ENCODE measurements at regions not wholly inside any gene's neighbourhood (a gene's known extent, or its start where the extent isn't known, plus 50 kb on each side); places are given as distances from the start of the nearest gene placed in this dataset.

- DNase-seq (ENCODE audit: low spot score), result no peak
- no peak for TF ChIP-seq CTCF (IDR thresholded peaks at IDR 0.05; ENCODE audit: poor library complexity, severe bottlenecking)
- Histone ChIP-seq H3K27me3 (ENCODE audit: insufficient read depth, poor library complexity, severe bottlenecking) (no peaks in the 10 kb centered on the region), H3K9me3 (ENCODE audit: severe bottlenecking) (no peaks in the 10 kb centered on the region), H3K27ac (ENCODE audit: poor library complexity, severe bottlenecking) (no peak overlapping the region), H3K4me1 (ENCODE audit: insufficient read depth, poor library complexity, severe bottlenecking) (no peaks in the 10 kb centered on the region), H3K4me3 (ENCODE audit: severe bottlenecking) (no peak overlapping the region), H3K36me3 (ENCODE audit: low read depth) (no peaks in the 10 kb centered on the region)
- no peak for ATAC-seq (ENCODE audit: low read depth)
These were observed 345.7 kb downstream of the NOVA1 start for GRCh38 chr14:26252176-26252575.

- ATAC-seq (ENCODE audit: low read depth) (no peak), DNase-seq (ENCODE audit: low spot score) (no peak)
- no peak overlapping the region for H3K27ac ChIP-seq (ENCODE audit: poor library complexity, severe bottlenecking)
- TF ChIP-seq CTCF (IDR thresholded peaks at IDR 0.05; ENCODE audit: poor library complexity, severe bottlenecking), result no peak
- no peaks in the 10 kb centered on the region for H3K36me3 ChIP-seq (ENCODE audit: low read depth)
- no peaks in the 10 kb centered on the region for H3K9me3 ChIP-seq (ENCODE audit: severe bottlenecking)
- H3K4me3 ChIP-seq (ENCODE audit: severe bottlenecking), result no peak overlapping the region
- peaks cover 21% of the 10 kb centered on the region for H3K27me3 ChIP-seq (ENCODE audit: insufficient read depth, poor library complexity, severe bottlenecking)
- no peaks in the 10 kb centered on the region for H3K4me1 ChIP-seq (ENCODE audit: insufficient read depth, poor library complexity, severe bottlenecking)
These were observed 364.7 kb downstream of the NOVA1 start for GRCh38 chr14:26233118-26233517.

- no peaks in the 10 kb centered on the region for H3K9me3 ChIP-seq (ENCODE audit: severe bottlenecking)
- DNase-seq (ENCODE audit: low spot score) (no peak), ATAC-seq (ENCODE audit: low read depth) (no peak)
- no peak overlapping the region for H3K27ac ChIP-seq (ENCODE audit: poor library complexity, severe bottlenecking)
- no peaks in the 10 kb centered on the region for H3K4me1 ChIP-seq (ENCODE audit: insufficient read depth, poor library complexity, severe bottlenecking)
- H3K27me3 ChIP-seq (ENCODE audit: insufficient read depth, poor library complexity, severe bottlenecking), result peaks cover 20% of the 10 kb centered on the region
- no peak overlapping the region for H3K4me3 ChIP-seq (ENCODE audit: severe bottlenecking)
- TF ChIP-seq CTCF (IDR thresholded peaks at IDR 0.05; ENCODE audit: poor library complexity, severe bottlenecking), result no peak
- H3K36me3 ChIP-seq (ENCODE audit: low read depth), result no peaks in the 10 kb centered on the region
These were observed 379.0 kb downstream of the NOVA1 start for GRCh38 chr14:26218861-26219260.

GRCh38 chr14:26217778-26218177, 380.1 kb downstream of the NOVA1 start:
- no peaks in the 10 kb centered on the region for H3K4me1 ChIP-seq (ENCODE audit: insufficient read depth, poor library complexity, severe bottlenecking)
- ATAC-seq (ENCODE audit: low read depth) (no peak), DNase-seq (ENCODE audit: low spot score) (no peak)
- H3K27me3 ChIP-seq (ENCODE audit: insufficient read depth, poor library complexity, severe bottlenecking), result peaks cover 20% of the 10 kb centered on the region
- H3K27ac ChIP-seq (ENCODE audit: poor library complexity, severe bottlenecking), result no peak overlapping the region
- no peak for TF ChIP-seq CTCF (IDR thresholded peaks at IDR 0.05; ENCODE audit: poor library complexity, severe bottlenecking)
- no peaks in the 10 kb centered on the region for H3K9me3 ChIP-seq (ENCODE audit: severe bottlenecking)
- H3K4me3 ChIP-seq (ENCODE audit: severe bottlenecking), result no peak overlapping the region
- H3K36me3 ChIP-seq (ENCODE audit: low read depth), result no peaks in the 10 kb centered on the region

GRCh38 chr14:26216786-26217185, 381.0 kb downstream of the NOVA1 start:
- Histone ChIP-seq H3K27me3 (ENCODE audit: insufficient read depth, poor library complexity, severe bottlenecking) (peaks cover 20% of the 10 kb centered on the region), H3K27ac (ENCODE audit: poor library complexity, severe bottlenecking) (no peak overlapping the region), H3K9me3 (ENCODE audit: severe bottlenecking) (no peaks in the 10 kb centered on the region), H3K4me1 (ENCODE audit: insufficient read depth, poor library complexity, severe bottlenecking) (no peaks in the 10 kb centered on the region), H3K36me3 (ENCODE audit: low read depth) (no peaks in the 10 kb centered on the region), H3K4me3 (ENCODE audit: severe bottlenecking) (no peak overlapping the region)
- DNase-seq (ENCODE audit: low spot score) (no peak), ATAC-seq (ENCODE audit: low read depth) (no peak)
- TF ChIP-seq CTCF (IDR thresholded peaks at IDR 0.05; ENCODE audit: poor library complexity, severe bottlenecking), result no peak
